Stimulated activated CD4-positive, alpha-beta T cell treated with anti-CD3 and anti-CD28 coated beads, Interleukin-2, amount 100 ng/mL, for 4 hours (primary cell): ENCODE measurements at regions not wholly inside any gene's neighbourhood (a gene's known extent, or its start where the extent isn't known, plus 50 kb on each side); places are given as distances from the start of the nearest gene placed in this dataset.

Experiments
- DNase-seq: peaks from one replicate; pipeline ENCODE4 v3.0.0-alpha.2; 2020; ENCODE audit warnings: low read depth

- DNase-seq = no peak
Observed at GRCh38 chr3:115525731-115526130, 97.6 kb upstream of the GAP43 start.

- DNase-seq = no peak
Observed at GRCh38 chr3:115533218-115533617, 90.1 kb upstream of the GAP43 start.

- no peak for DNase-seq
Observed at GRCh38 chr3:115536171-115536570, 87.1 kb upstream of the GAP43 start.

- DNase-seq = no peak
Observed at GRCh38 chr3:115537669-115538068, 85.6 kb upstream of the GAP43 start.

- DNase-seq = no peak
Observed at GRCh38 chr3:115547207-115547606, 76.1 kb upstream of the GAP43 start.

- DNase-seq = no peak
Observed at GRCh38 chr3:115548611-115549010, 74.7 kb upstream of the GAP43 start.

- DNase-seq = no peak
Observed at GRCh38 chr3:115549071-115549470, 74.2 kb upstream of the GAP43 start.

GRCh38 chr3:115550285-115550761 is 73.0 kb upstream of the GAP43 start:
- no peak for DNase-seq

- DNase-seq = no peak
Observed at GRCh38 chr3:115551016-115551415, 72.3 kb upstream of the GAP43 start.

GRCh38 chr3:115552007-115552406 is 71.3 kb upstream of the GAP43 start:
- DNase-seq = no peak

- DNase-seq = no peak
Observed at GRCh38 chr3:115553796-115554486, 69.4 kb upstream of the GAP43 start.

GRCh38 chr3:115554487-115554807 is 68.9 kb upstream of the GAP43 start:
- DNase-seq = no peak

GRCh38 chr3:115562636-115563267 is 60.6 kb upstream of the GAP43 start:
- DNase-seq = no peak

GRCh38 chr3:115563984-115564383 is 59.3 kb upstream of the GAP43 start:
- no peak for DNase-seq

- DNase-seq = no peak
Observed at GRCh38 chr3:115571413-115571812, 51.9 kb upstream of the GAP43 start.
